ENCODE measurements at regions not wholly inside any gene's neighbourhood (a gene's known extent, or its start where the extent isn't known, plus 50 kb on each side); places are given as distances from the start of the nearest gene placed in this dataset.

DNA sequence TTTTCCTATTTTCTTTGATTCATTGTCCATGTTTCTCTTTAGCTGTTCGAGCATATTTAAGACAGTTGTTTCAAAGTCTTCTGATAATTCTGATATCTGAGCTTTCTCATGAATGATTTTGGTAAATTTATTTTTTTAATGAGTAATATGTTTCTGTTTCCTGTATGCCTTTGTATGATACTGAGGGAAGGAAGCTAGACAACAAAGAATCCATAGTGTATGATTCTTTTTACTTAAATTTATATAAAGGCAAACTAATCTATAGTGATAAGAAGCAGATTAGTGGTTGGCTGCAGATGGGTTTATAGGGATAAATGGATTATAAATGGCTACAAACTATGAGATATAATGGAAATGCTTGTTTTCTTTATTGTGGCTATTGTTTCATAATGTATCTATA is 352.7 kb upstream of the CDH2 start:
- no peak overlapping the region for H3K4me2 ChIP-seq (ENCODE audit: low read depth, low read length, poor library complexity, severe bottlenecking)
- no peaks in the 10 kb centered on the region for H3K4me1 ChIP-seq (ENCODE audit: insufficient read depth, low read length, poor library complexity, severe bottlenecking)
- no peaks in the 10 kb centered on the region for H4K20me1 ChIP-seq (ENCODE audit: insufficient read depth, low read length, poor library complexity, severe bottlenecking)
- no peaks in the 10 kb centered on the region for H3F3A ChIP-seq (ENCODE audit: low read depth)
- H3K27me3 ChIP-seq (ENCODE audit: insufficient read depth, low read length, poor library complexity, severe bottlenecking) = no peaks in the 10 kb centered on the region
- no peaks in the 10 kb centered on the region for H3K9me2 ChIP-seq (replicated peaks; ENCODE audit: low read depth, low read length)
- H2AFZ ChIP-seq (ENCODE audit: low read length) = no peak overlapping the region
- H3K36me3 ChIP-seq (ENCODE audit: insufficient read depth, low read length) = no peaks in the 10 kb centered on the region
- no peaks in the 10 kb centered on the region for H3K9me3 ChIP-seq (ENCODE audit: insufficient read depth, low read depth, low read length)
- H3K4me3 ChIP-seq (ENCODE audit: low read length, poor library complexity, severe bottlenecking) = no peak overlapping the region
- no peak overlapping the region for H3K9ac ChIP-seq (ENCODE audit: low read depth, low read length, poor library complexity, severe bottlenecking)
- no peaks in the 10 kb centered on the region for H3K79me2 ChIP-seq (ENCODE audit: insufficient read depth, low read length)
- TF ChIP-seq EZH2phosphoT487 (IDR thresholded peaks at IDR 0.05; ENCODE audit: borderline replicate concordance) = no peak
- TF ChIP-seq, protein P1, sequence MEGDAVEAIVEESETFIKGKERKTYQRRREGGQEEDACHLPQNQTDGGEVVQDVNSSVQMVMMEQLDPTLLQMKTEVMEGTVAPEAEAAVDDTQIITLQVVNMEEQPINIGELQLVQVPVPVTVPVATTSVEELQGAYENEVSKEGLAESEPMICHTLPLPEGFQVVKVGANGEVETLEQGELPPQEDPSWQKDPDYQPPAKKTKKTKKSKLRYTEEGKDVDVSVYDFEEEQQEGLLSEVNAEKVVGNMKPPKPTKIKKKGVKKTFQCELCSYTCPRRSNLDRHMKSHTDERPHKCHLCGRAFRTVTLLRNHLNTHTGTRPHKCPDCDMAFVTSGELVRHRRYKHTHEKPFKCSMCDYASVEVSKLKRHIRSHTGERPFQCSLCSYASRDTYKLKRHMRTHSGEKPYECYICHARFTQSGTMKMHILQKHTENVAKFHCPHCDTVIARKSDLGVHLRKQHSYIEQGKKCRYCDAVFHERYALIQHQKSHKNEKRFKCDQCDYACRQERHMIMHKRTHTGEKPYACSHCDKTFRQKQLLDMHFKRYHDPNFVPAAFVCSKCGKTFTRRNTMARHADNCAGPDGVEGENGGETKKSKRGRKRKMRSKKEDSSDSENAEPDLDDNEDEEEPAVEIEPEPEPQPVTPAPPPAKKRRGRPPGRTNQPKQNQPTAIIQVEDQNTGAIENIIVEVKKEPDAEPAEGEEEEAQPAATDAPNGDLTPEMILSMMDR (conservative IDR thresholded peaks at IDR 0.05; ENCODE audit: low read length) = no peak

DNA sequence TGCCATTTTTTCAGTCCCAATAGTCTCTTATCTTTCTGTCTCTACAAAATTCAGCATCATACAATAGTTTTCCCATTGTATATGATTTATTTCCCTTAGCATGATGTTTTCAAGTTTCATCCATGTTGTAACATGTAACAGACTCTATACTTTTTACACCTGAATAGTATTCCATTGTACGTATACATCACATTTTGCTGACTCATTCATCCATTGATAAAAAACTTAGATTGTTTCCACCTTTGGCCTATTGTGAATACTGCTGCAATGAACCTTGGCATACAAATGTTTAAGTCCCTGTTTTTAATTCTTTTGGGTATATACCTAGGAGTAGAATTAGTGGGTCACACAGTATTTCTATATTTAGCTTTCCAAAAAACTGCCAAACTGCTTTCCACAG is 349.3 kb upstream of the CDH2 start:
- no peaks in the 10 kb centered on the region for H3K9me3 ChIP-seq (ENCODE audit: insufficient read depth, low read depth, low read length)
- no peak overlapping the region for H3K9ac ChIP-seq (ENCODE audit: low read depth, low read length, poor library complexity, severe bottlenecking)
- no peaks in the 10 kb centered on the region for H4K20me1 ChIP-seq (ENCODE audit: insufficient read depth, low read length, poor library complexity, severe bottlenecking)
- H3K4me2 ChIP-seq (ENCODE audit: low read depth, low read length, poor library complexity, severe bottlenecking) = no peak overlapping the region
- no peaks in the 10 kb centered on the region for H3K79me2 ChIP-seq (ENCODE audit: insufficient read depth, low read length)
- no peaks in the 10 kb centered on the region for H3K27me3 ChIP-seq (ENCODE audit: insufficient read depth, low read length, poor library complexity, severe bottlenecking)
- H3K9me2 ChIP-seq (replicated peaks; ENCODE audit: low read depth, low read length) = no peaks in the 10 kb centered on the region
- no peak for TF ChIP-seq EZH2phosphoT487 (IDR thresholded peaks at IDR 0.05; ENCODE audit: borderline replicate concordance)
- TF ChIP-seq, protein P1 (conservative IDR thresholded peaks at IDR 0.05; ENCODE audit: low read length) = no peak
- no peak overlapping the region for H2AFZ ChIP-seq (ENCODE audit: low read length)
- H3K4me1 ChIP-seq (ENCODE audit: insufficient read depth, low read length, poor library complexity, severe bottlenecking) = no peaks in the 10 kb centered on the region
- H3K36me3 ChIP-seq (ENCODE audit: insufficient read depth, low read length) = no peaks in the 10 kb centered on the region
- H3F3A ChIP-seq (ENCODE audit: low read depth) = no peaks in the 10 kb centered on the region
- H3K4me3 ChIP-seq (ENCODE audit: low read length, poor library complexity, severe bottlenecking) = no peak overlapping the region

DNA sequence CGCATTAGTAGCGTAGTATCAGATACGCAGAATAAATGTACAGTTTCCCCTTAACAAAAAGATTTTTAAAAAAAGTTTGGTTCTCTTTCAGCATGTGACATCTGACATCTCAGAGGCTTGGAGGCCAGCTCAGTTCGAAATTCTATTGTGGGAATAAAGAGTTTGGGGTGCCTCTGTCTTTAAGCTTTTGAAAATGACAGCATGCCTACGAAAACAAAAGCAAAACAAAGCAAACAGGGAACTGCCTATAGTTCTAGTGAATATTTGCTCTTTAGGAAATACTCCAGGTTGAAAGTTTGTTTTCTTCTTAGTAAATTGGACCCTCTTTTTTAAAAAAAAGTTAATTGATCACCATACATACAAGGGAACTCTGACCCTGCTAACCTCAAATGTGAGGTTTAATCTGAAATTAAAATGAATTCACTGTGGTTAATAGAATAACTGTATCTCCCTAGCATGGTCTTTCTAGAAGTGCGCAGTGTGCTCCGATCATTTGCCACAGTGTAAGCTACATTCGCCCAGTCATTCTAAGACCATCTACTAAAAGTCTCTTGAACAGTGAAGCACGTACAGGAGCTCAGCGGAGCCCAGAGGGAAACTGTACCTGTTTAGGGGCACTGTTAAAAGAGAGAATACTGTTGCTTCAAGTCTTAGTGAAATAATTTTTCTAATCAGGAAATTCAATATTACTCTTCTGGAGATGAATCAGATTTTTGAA is 347.0 kb upstream of the CDH2 start:
- no peak overlapping the region for H2AFZ ChIP-seq (ENCODE audit: low read length)
- H3K4me1 ChIP-seq (ENCODE audit: insufficient read depth, low read length, poor library complexity, severe bottlenecking) = no peaks in the 10 kb centered on the region
- no peak overlapping the region for H3K4me2 ChIP-seq (ENCODE audit: low read depth, low read length, poor library complexity, severe bottlenecking)

More for the DNA sequence above, 347.0 kb upstream of the CDH2 start:
- Histone ChIP-seq H3K27me3 (ENCODE audit: insufficient read depth, low read length, poor library complexity, severe bottlenecking) (no peaks in the 10 kb centered on the region), H3K9me2 (replicated peaks; ENCODE audit: low read depth, low read length) (no peaks in the 10 kb centered on the region), H3K4me3 (ENCODE audit: low read length, poor library complexity, severe bottlenecking) (no peak overlapping the region), H3K9me3 (ENCODE audit: insufficient read depth, low read depth, low read length) (no peaks in the 10 kb centered on the region), H3K36me3 (ENCODE audit: insufficient read depth, low read length) (no peaks in the 10 kb centered on the region), H3K9ac (ENCODE audit: low read depth, low read length, poor library complexity, severe bottlenecking) (no peak overlapping the region), H3F3A (ENCODE audit: low read depth) (no peaks in the 10 kb centered on the region), H4K20me1 (ENCODE audit: insufficient read depth, low read length, poor library complexity, severe bottlenecking) (no peaks in the 10 kb centered on the region), H3K79me2 (ENCODE audit: insufficient read depth, low read length) (no peaks in the 10 kb centered on the region)
- TF ChIP-seq, protein P1 (conservative IDR thresholded peaks at IDR 0.05; ENCODE audit: low read length) = no peak
- TF ChIP-seq EZH2phosphoT487 (IDR thresholded peaks at IDR 0.05; ENCODE audit: borderline replicate concordance) = no peak
